T-helper 1 cell treated with Interleukin-12 subunit alpha and Interleukin-12 subunit beta and Interleukin-4 antibody, amounts not matched to agents 30 μg/mL and 1 μg/mL, for 36 hours (primary cell): ENCODE measurements at regions not wholly inside any gene's neighbourhood (a gene's known extent, or its start where the extent isn't known, plus 50 kb on each side); places are given as distances from the start of the nearest gene placed in this dataset.

Source experiments
- H3K27ac Mint-ChIP-seq: one replicate; pipeline ENCODE4 v1.8.0; 2021; ENCODE audit warnings: mild to moderate bottlenecking, mixed read lengths
- H3K27me3 Mint-ChIP-seq: one replicate; pipeline ENCODE4 v1.8.0; 2021; ENCODE audit warnings: low read depth, mixed read lengths
- H3K36me3 Mint-ChIP-seq: one replicate; pipeline ENCODE4 v1.8.0; 2021; ENCODE audit warnings: low read depth, mixed read lengths
- H3K4me1 Mint-ChIP-seq: one replicate; pipeline ENCODE4 v1.8.0; 2021; ENCODE audit warnings: low read depth, mixed read lengths
- H3K4me3 Mint-ChIP-seq: one replicate; pipeline ENCODE4 v1.8.0; 2021; ENCODE audit warnings: mild to moderate bottlenecking, moderate library complexity, mixed read lengths
- H3K9me3 Mint-ChIP-seq: one replicate; pipeline ENCODE4 v1.8.0; 2021; ENCODE audit warnings: mixed read lengths

DNA sequence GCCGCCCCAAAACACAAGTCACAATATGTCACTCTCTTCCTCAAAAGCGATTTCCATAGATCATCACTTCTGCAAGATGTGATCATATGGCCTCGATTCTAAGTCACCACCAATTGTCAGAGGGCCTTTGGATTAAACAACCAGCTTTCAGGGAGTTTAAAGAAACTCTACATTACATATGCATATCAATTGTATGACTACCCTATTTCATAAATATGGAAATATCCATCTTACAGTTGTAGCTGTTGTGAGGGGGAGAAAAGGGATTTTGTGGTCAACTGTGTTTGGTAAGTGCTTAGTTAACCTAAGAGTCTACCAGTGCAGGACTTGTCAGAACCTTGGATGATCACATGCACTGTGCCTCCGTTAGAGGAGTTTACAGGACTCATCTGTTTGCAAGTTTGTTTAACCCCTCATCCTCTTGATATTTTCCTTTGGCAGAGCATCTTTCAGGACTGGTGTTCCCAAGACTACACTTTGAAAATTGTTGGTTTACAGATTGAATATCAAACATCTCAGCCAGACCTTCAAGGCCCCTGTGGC is 99.9 kb downstream of the CHST1 start:
- H3K27ac Mint-ChIP-seq, result no peak overlapping the region
- no peaks in the 10 kb centered on the region for H3K36me3 Mint-ChIP-seq
- no peaks in the 10 kb centered on the region for H3K4me1 Mint-ChIP-seq
- no peaks in the 10 kb centered on the region for H3K27me3 Mint-ChIP-seq
- H3K4me3 Mint-ChIP-seq, result no peak overlapping the region
- no peaks in the 10 kb centered on the region for H3K9me3 Mint-ChIP-seq

DNA sequence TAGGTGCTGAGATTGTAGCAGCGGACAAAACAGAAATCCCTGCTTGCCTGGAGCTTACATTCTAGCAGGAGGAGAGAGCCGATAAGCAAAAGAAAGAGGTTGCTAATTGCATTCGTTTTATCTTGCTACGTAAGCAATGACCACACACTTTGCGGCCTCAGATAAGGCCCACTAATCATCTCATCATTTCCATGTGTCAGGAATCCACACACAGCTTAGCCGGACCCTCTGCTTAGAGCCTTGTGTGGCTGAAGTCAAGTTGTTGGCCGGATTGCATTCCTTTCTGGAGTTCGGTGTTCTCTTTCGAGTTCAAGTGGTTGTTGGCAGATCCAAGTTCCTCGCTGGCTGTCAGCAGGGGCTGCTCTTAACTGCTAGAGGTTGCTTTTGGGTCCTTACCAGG is 101.6 kb downstream of the CHST1 start:
- Mint-ChIP-seq H3K9me3 (no peaks in the 10 kb centered on the region), H3K4me1 (no peaks in the 10 kb centered on the region), H3K27ac (no peak overlapping the region), H3K36me3 (no peaks in the 10 kb centered on the region), H3K4me3 (no peak overlapping the region), H3K27me3 (no peaks in the 10 kb centered on the region)

DNA sequence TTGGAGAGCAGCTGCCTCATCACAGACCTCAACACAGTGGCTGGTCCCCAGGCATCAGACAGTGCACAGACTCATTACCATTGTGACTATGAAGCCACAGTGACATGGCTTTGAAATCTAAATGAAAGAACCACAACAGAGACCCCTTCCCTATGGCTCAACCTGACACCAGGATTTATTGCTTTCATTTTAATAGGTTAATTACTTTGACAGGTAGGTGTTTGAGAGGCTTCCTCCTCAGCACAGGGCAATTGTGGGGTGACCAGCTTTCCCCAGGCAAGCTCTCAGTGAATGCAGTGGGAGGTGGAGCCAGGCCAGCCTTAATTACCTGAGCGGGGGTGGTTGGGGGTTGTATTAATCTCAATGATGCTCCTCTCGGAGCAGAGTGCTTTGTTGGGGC is 102.3 kb downstream of the CHST1 start:
- H3K9me3 Mint-ChIP-seq, result no peaks in the 10 kb centered on the region
- H3K27me3 Mint-ChIP-seq, result no peaks in the 10 kb centered on the region
- H3K27ac Mint-ChIP-seq, result no peak overlapping the region
- H3K4me3 Mint-ChIP-seq, result no peak overlapping the region
- H3K4me1 Mint-ChIP-seq, result no peaks in the 10 kb centered on the region
- H3K36me3 Mint-ChIP-seq, result no peaks in the 10 kb centered on the region

GRCh38 chr11:45560913-45561281 is 104.5 kb downstream of the CHST1 start:
- peaks cover 3% of the 10 kb centered on the region for H3K27me3 Mint-ChIP-seq
- no peaks in the 10 kb centered on the region for H3K4me1 Mint-ChIP-seq
- H3K9me3 Mint-ChIP-seq, result no peaks in the 10 kb centered on the region
- H3K27ac Mint-ChIP-seq, result no peak overlapping the region
- H3K36me3 Mint-ChIP-seq, result no peaks in the 10 kb centered on the region
- H3K4me3 Mint-ChIP-seq, result no peak overlapping the region

- peaks cover 5% of the 10 kb centered on the region for H3K27me3 Mint-ChIP-seq
- peak overlapping the region; percentile 23 for H3K27ac Mint-ChIP-seq
- H3K4me1 Mint-ChIP-seq, result no peaks in the 10 kb centered on the region
- no peak overlapping the region for H3K4me3 Mint-ChIP-seq
- H3K36me3 Mint-ChIP-seq, result no peaks in the 10 kb centered on the region
- H3K9me3 Mint-ChIP-seq, result no peaks in the 10 kb centered on the region
These were observed 105.1 kb downstream of the CHST1 start for GRCh38 chr11:45560155-45560912.

GRCh38 chr11:45556851-45557707 is 108.3 kb downstream of the CHST1 start:
- Mint-ChIP-seq H3K4me1 (no peaks in the 10 kb centered on the region), H3K4me3 (no peak overlapping the region), H3K36me3 (no peaks in the 10 kb centered on the region), H3K27ac (no peak overlapping the region), H3K27me3 (peaks cover 5% of the 10 kb centered on the region), H3K9me3 (no peaks in the 10 kb centered on the region)

DNA sequence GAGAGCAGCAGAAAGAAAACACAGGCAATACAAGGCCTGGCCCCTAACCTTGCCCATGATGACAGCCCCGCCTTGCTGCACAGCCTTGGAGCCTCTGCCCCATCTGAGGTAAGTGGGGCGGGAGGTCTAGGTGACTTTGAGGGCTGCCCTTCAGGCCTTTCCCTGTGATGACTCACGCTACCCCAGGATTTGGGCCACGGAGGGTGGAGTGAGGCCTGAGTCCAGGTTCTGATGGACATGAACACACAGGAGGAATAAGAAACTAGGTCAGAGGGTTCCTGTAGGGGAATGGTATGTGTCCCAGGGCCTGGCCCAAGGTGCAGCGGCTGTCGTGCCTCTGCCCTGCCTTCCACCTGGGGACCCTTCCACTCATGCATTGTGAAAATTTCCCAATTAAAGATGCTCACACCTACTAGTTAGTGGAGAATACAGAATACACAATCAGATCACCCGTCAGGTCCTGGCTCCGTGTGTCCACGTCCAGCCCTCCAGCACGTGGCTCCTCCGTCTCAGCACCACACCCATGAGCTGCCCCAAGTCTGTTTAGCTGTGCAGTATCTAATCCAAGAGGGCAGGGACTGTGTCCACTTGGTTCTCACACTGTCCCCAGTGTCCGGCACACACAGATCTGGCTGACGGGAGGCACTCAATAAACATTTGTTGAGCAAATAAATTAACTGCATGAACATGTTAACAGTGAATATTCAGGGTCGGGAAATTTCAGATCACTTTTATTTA is 111.0 kb downstream of the CHST1 start:
- H3K27ac Mint-ChIP-seq, result no peak overlapping the region
- no peak overlapping the region for H3K4me3 Mint-ChIP-seq
- peaks cover 5% of the 10 kb centered on the region for H3K27me3 Mint-ChIP-seq
- no peaks in the 10 kb centered on the region for H3K4me1 Mint-ChIP-seq
- no peaks in the 10 kb centered on the region for H3K9me3 Mint-ChIP-seq
- no peaks in the 10 kb centered on the region for H3K36me3 Mint-ChIP-seq

DNA sequence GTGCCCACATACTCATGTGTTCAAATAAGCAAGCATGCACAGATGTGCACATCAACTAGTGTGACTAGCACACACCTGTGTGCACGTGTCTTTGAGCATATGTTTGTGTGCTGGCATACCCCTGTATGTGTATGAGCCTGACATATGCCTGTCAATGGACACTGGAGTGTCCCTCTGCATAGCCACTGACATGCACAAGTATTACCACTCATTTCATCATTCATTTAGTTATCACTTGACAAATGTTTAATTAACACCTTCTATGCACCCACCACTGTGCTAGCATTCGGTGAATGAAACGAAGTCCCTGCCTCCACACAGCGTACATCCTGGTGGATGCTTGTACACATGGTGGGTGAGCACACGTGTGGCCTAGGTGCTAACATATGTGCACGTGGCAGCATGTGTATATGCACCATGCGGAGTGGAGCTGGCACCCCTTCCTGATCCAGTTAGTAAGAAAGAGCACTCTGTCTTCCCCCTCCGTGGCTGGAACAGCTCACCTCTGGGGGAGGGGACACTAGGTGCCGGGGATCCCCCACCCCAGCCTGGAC is 112.0 kb downstream of the CHST1 start:
- Mint-ChIP-seq H3K9me3 (no peaks in the 10 kb centered on the region), H3K36me3 (no peaks in the 10 kb centered on the region), H3K27ac (no peak overlapping the region), H3K4me3 (no peak overlapping the region), H3K27me3 (peaks cover 5% of the 10 kb centered on the region), H3K4me1 (no peaks in the 10 kb centered on the region)

DNA sequence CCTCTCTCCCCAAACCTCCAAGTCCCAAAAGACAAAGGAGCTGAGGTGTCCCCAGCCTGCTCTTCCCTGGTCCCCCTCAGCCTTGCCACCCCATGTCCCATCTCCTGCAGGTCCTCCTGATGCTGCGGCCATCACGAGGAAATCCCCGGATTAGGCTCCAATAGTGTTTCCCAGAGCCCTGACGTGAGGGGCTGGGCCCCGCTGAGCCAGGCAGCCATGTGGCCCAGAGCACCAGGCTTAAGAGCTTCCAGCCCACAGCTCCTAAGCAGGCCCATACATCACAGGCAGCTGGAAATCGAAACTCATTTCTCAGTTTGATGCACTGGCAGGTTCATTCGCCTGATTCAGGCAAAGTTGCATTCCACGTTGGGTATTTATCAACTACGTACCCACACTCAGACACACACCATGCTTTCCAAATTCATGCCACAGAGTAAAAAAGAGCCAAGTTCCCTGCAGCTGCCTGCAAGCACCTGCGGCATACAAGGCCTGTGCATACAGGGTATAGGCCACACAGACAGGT is 114.2 kb downstream of the CHST1 start:
- H3K27ac Mint-ChIP-seq, result no peak overlapping the region
- no peak overlapping the region for H3K4me3 Mint-ChIP-seq
- H3K9me3 Mint-ChIP-seq, result no peaks in the 10 kb centered on the region
- no peaks in the 10 kb centered on the region for H3K4me1 Mint-ChIP-seq
- no peaks in the 10 kb centered on the region for H3K36me3 Mint-ChIP-seq
- H3K27me3 Mint-ChIP-seq, result peaks cover 5% of the 10 kb centered on the region

GRCh38 chr11:45549257-45549656 is 116.2 kb downstream of the CHST1 start:
- no peak overlapping the region for H3K4me3 Mint-ChIP-seq
- no peaks in the 10 kb centered on the region for H3K36me3 Mint-ChIP-seq
- H3K9me3 Mint-ChIP-seq, result no peaks in the 10 kb centered on the region
- no peaks in the 10 kb centered on the region for H3K4me1 Mint-ChIP-seq
- H3K27me3 Mint-ChIP-seq, result no peaks in the 10 kb centered on the region
- H3K27ac Mint-ChIP-seq, result no peak overlapping the region

GRCh38 chr11:45546366-45546765 is 119.1 kb downstream of the CHST1 start:
- Mint-ChIP-seq H3K4me3 (no peak overlapping the region), H3K27ac (no peak overlapping the region), H3K27me3 (no peaks in the 10 kb centered on the region), H3K9me3 (no peaks in the 10 kb centered on the region), H3K36me3 (no peaks in the 10 kb centered on the region), H3K4me1 (no peaks in the 10 kb centered on the region)

DNA sequence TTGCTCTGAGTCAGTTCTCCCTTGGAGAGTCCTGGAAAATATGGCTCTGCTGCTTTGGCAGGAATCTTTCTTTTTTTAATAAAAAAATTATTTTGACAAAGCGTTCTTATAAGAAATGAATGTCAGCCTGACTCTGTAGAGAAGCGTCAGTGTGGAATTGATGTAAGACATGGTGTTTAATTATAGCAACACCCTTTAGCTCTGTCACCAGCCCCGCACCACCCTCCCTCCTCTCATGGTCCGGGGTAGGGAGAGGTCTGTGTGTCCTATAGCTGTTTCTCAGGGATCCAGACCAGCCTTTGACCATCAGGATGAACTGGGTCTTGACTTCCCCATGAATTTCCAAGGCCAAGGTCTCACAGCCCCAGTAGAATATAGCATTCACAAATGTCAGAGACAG is 120.6 kb downstream of the CHST1 start:
- Mint-ChIP-seq H3K36me3 (no peaks in the 10 kb centered on the region), H3K4me3 (no peak overlapping the region), H3K27me3 (no peaks in the 10 kb centered on the region), H3K27ac (no peak overlapping the region), H3K9me3 (no peaks in the 10 kb centered on the region), H3K4me1 (no peaks in the 10 kb centered on the region)

GRCh38 chr11:45543808-45544422 is 121.5 kb downstream of the CHST1 start:
- Mint-ChIP-seq H3K4me3 (no peak overlapping the region), H3K27me3 (no peaks in the 10 kb centered on the region), H3K9me3 (no peaks in the 10 kb centered on the region), H3K27ac (no peak overlapping the region), H3K4me1 (no peaks in the 10 kb centered on the region), H3K36me3 (no peaks in the 10 kb centered on the region)

GRCh38 chr11:45543081-45543480 is 122.3 kb downstream of the CHST1 start:
- H3K27ac Mint-ChIP-seq, result no peak overlapping the region
- H3K36me3 Mint-ChIP-seq, result no peaks in the 10 kb centered on the region
- H3K4me3 Mint-ChIP-seq, result no peak overlapping the region
- H3K4me1 Mint-ChIP-seq, result no peaks in the 10 kb centered on the region
- H3K27me3 Mint-ChIP-seq, result no peaks in the 10 kb centered on the region
- no peaks in the 10 kb centered on the region for H3K9me3 Mint-ChIP-seq
